ENCODE measurements at regions not wholly inside any gene's neighbourhood (a gene's known extent, or its start where the extent isn't known, plus 50 kb on each side); places are given as distances from the start of the nearest gene placed in this dataset.
A peak's percentile ranks its signal among the peaks of the same experiment; 100 is the strongest.
"Not testable (repeated sequence)": the region's sequence is repeated elsewhere in the genome, so short reads cannot be mapped to it uniquely, and the experiment has no call there.

- DNase-seq = no peak
Measured at GRCh38 chr13:59270327-59270726, 893.4 kb downstream of the DIAPH3 start.

DNA sequence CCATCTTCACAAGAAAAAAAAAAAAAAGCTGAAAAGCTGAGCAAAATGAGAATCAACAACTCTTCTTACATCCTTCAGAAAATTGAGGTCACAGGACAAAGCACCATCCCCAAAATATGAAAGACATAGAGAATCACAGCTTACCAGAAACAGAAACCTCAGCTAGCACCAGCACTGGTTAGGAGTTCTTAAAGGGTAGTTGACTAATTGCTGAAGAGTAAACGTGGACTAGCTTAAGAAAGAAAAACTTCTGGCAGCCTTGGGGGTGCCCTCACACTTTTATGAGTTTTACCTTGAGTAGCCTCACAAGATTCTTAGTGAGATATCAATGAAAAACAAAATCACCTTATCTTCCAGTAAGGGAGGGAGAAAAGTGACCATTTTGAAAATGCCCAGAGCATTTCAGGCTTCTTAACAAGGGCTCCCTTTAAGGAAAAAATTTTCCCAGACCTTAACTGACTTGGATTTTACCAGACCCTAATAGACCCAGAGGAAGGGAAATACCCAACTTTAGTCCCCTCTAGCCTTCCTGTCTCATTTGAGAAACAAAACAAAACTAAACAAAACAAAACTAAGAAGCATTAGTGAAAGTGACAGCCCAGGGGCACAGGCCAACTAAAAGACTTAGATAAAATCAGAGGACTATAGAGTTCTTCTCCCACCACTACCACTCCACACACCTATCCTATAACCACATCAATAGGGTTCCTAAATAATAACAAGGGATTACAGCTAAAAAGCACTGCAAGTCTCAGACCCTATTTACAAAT lies 888.6 kb downstream of the DIAPH3 start:
- no peak for DNase-seq

DNA sequence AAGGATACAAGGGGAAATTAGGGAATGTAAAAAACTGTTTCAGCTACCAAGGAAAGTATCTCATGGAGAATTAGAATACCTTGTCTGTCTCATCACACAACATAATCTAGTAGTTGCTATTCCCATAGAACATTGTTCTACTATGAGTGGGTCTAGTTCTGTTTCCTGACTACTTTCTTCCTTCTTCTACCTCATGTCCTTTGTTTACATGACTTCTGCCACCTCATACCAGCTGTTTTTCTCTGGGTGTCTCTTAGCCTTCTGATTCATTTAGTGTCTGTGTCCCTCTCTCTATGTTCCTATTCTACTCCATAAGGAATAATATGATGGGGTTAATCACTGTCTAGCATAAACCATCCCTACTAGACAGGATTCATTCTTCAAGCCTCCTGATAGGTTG lies 887.3 kb downstream of the DIAPH3 start:
- no peak for DNase-seq

- DNase-seq = no peak
Measured at GRCh38 chr13:59277106-59277505, 886.6 kb downstream of the DIAPH3 start.

DNA sequence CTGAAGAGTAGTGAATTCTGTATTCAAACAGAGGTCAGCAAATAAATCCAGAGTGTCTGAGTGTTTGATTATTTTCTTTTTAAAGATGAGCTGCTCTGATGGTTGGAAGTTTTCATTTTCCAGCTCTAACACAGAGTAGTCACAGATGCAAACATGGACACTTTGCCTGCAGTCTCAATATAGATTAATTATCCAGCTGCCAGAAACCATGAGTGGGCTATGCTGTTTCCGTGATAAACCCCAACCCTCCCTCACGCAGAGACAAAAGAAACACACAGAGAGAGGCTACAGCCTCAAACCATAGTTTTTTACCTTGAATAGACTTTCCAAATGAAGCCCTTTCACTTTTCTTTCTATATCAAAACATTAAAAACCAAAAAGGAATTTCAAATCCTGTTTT lies 884.7 kb downstream of the DIAPH3 start:
- no peak for DNase-seq

GRCh38 chr13:59279576-59279975 lies 884.2 kb downstream of the DIAPH3 start:
- DNase-seq = no peak

DNA sequence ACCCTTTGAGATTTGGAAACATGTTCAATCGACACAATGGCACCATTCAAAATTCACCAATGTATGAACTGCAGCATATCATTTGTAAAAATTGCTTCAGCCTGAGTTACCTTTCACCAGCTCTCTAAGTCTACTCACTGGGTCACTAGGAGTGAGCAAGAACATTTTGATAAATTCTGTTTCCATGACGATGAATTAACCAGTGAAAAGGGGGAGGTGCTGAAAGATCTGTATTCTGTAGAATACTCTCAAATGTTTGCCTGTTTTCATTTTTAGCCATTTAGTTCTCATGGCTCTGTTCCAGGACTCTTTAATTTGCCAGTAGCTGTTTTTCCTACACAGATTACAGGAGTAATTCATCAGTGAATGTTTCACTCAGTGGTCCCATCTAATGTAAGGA lies 883.4 kb downstream of the DIAPH3 start:
- DNase-seq = peak; percentile 11

DNA sequence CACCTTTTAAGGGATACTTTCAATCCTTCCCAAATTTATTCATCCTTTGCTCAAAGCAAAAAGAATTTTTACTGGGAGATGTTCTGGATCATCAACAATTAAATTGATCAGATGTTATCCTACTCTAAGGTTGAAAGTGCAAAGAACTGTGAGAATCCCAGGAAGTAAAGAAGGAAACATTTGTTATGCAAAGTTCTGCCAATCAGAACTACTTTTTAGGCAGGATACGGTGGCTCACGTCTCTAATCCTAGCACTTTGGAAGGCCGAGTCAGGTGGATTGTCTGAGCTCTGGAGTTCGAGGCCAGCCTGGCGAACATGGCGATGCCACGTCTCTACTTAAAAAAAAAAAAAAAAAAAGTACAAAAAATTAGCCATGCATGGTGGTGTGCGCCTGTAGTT lies 882.3 kb downstream of the DIAPH3 start:
- no peak for DNase-seq

DNA sequence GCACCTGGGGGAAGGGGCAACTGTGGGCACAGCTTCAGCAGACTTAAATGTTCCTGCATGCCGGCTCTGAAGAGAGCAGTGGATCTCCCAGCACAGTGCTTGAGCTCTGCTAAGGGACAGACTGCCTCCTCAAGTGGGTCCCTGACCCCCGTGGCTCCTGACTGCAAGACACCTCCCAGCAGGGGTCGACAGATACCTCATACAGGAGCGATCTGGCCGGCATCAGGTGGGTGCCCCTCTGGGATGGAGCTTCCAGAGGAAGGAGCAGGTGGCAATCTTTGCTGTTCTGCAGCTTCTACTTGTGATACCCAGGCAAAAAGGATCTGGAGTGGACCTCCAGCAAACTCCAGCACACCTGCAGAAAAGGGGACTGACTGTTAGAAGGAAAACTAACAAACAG lies 871.5 kb downstream of the DIAPH3 start:
- DNase-seq = not testable (repeated sequence)

DNA sequence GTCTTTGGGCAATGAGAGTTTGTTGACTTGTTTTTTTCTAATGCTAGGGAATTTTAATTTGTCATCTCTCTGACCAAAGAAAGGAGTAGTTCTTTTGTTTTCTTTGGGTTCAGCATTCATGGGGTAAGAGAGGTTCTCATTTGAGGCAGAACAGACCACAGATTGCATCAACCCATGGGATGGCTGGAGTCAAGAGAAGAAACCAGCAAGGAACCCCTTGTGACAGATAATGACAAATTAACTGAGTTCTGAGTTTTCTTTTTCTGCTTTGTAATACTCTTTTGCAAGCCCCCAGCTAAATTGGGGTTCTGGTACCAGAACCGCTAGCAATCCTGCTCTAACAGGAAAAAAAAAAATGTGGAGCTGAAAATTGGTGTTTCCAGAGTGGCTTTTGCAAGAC lies 864.1 kb downstream of the DIAPH3 start:
- DNase-seq = no peak

DNA sequence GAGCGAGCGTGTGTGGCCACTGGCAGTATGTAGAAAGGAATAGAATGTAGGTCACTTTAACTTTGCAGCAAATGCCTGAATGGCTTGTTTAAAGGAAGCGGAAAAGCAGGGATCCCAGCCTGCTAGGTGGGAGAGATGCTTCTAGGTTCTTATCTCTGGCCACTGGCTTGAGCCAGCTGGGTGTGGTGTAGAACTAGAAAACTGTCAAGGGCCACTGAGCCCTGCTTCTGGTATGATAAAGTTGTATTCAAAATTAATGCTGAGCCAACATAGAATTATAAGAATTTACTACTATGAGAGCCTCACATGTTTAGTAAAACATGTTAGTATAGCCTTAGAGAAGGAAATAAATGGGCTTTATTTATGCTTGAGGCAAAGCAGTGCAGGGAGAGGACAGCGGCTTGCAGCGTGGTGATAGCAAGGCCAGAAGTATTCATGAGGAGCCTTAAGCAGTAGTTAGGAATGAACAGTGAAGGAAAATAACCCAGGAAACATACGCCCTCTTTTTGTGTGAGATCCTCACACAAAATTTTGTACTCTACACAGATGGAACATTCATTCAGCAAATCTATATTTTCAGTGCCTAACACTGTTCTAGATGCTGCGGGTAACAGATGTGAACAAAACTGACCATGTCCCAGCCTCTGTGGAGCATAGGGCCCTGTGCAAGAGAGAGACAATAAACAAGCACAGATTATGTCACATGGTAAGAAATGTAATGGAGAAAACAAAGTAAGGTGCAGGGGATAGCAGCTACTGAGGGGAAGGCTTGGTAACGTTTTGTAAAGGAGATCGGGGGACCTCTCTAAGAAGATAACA lies 863.2 kb downstream of the DIAPH3 start:
- DNase-seq = no peak

DNA sequence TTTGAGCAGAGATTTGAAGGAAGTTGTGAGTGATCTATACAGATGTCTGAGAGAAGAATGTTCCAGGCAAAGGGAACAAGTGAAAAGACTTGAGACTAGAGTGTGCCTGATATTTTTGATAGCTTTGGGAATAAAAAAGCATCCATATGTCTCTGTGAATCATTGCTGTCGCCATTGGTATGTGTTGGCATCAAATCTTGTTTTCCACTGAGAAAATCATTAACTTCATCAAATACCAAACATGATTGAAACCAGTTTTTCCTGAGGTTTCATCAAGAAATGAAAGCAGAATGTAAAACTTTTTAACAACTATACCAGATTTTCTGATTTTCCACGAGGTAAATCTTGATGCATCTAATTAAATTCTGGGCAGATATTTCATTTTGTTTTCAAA lies 862.6 kb downstream of the DIAPH3 start:
- DNase-seq = no peak

GRCh38 chr13:59303433-59303832 lies 860.3 kb downstream of the DIAPH3 start:
- no peak for DNase-seq

DNA sequence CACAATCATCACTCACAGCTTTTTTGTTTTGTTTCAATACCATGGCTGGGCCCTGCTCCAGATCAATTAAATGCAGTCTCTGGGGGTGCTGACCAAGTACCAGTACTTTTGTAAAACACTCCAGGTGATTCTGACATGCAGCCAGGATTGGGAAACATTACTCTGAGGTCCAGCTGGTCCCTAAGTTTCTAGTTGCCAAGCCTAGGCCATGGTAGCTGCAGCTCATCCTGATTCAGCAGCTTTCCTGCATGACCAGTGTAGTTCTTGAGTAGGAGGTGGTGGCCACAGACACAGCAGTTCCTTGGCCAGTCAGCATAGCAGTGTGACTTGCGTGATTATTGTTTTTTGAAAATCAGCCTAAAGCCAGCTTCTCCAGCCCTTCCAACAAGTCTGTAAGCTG lies 859.1 kb downstream of the DIAPH3 start:
- no peak for DNase-seq

DNA sequence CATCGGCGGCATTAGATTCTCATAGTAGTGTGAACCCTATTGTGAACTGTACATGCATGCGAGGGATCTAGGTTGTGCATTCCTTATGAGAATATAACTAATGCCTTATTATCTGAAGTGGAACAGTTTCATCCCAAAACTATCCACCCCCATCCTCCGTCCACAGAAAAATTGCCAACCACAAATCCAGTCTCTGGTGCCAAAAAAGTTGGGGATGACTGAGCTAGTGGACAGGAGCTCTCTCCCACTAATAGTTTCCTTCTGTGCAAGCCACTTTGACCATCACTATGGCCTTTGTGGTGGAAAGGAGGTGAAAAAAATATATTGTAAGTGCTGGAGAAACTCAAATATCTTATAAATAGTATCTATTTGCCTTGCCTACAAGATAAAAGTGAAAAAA lies 857.8 kb downstream of the DIAPH3 start:
- no peak for DNase-seq

DNA sequence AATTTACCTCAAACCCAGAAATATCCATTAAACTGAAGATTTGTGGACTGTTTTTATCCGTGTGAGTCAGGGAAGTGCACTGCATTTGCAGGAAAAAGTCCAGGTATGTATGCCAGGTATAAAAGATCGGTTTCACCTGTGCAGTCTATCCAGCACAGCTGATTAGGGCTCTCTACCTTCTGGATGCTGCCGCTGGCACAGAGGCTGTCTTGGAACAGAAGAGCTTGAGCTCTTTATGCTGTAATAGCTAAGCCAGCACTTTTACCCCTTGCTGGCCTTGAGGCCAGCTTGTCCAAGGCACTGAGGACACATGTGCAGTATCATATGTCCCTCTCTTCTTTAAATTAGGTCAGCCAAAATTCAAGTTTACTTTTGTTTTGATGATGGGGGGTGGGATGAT lies 851.0 kb downstream of the DIAPH3 start:
- no peak for DNase-seq

GRCh38 chr13:59318320-59318930 lies 845.3 kb downstream of the DIAPH3 start:
- DNase-seq = peak; percentile 70

- DNase-seq = no peak
Measured at GRCh38 chr13:59319276-59319675, 844.5 kb downstream of the DIAPH3 start.

DNA sequence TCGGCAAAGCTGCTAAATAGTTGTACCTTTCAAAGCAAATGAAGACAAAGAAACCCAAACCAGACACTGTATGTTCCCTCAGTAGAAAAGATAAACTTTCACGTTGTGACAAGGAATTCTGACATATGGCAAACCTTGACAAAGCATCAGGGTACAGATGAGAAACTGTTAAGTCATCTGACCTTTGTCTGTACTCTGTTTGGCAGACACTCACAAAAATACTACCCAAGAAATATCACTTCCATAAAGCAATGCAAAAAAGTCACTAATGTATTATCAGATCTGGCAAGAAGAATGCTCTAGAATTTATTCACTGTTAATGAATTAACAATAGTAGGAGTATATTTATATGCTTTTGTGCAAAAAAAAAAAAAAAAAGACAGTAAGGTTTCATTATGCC lies 843.7 kb downstream of the DIAPH3 start:
- no peak for DNase-seq

DNA sequence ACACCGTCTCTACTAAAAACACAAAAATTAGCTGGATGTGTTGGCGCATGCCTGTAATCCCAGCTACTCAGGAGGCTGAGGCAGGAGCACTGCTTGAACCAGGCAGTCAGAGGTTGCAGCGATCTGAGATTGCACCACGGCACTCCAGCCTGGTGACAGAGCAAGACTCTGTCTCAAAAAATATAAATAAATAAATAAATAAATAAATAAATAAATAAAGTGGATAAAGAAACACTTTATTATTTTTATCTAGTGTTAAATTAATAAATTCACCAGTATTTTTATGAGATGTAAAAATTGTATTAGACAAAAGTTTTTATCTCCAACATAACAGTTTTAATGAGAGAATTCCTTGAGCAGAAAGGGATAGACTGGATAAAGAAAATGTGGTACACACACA lies 839.3 kb downstream of the DIAPH3 start:
- DNase-seq = not testable (repeated sequence)

GRCh38 chr13:59326717-59327116 lies 837.0 kb downstream of the DIAPH3 start:
- no peak for DNase-seq

GRCh38 chr13:59330764-59331163 lies 833.0 kb downstream of the DIAPH3 start:
- no peak for DNase-seq

GRCh38 chr13:59332966-59333365 lies 830.8 kb downstream of the DIAPH3 start:
- no peak for DNase-seq

DNA sequence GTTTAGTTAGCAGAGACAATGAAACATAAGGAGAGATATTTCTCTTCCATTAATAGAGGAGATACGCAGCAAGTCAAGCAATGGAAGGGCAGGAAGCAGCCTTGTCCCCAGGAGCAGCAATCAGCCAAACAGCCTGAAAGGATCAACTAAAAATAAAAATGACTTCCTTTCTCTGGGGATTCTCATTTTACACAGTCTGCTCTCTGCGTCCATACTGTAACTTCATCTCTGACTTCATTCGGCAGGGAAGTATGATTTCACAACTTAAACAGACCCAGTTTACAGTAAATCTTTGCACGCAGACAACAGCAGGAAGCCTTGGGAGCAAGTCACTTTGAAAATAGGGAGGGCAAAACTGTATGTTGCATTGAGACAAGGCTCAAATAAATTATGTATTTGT lies 826.7 kb downstream of the DIAPH3 start:
- no peak for DNase-seq
